Activated CD4-positive, alpha-beta T cell treated with anti-CD3 and anti-CD28 coated beads, Interleukin-2, amount 50 U/mL, for 24 hours (primary cell): ENCODE measurements at regions not wholly inside any gene's neighbourhood (a gene's known extent, or its start where the extent isn't known, plus 50 kb on each side); places are given as distances from the start of the nearest gene placed in this dataset.

Experiments
- DNase-seq, 2 donors: peaks; one replicate each; pipeline ENCODE4 v3.0.0-alpha.2; 2020; ENCODE audit warnings: low read depth in 1 of 2, low spot score in 1 of 2

GRCh38 chr3:159803459-159803858 is 185.2 kb upstream of the IL12A start:
- no peak for DNase-seq

DNA sequence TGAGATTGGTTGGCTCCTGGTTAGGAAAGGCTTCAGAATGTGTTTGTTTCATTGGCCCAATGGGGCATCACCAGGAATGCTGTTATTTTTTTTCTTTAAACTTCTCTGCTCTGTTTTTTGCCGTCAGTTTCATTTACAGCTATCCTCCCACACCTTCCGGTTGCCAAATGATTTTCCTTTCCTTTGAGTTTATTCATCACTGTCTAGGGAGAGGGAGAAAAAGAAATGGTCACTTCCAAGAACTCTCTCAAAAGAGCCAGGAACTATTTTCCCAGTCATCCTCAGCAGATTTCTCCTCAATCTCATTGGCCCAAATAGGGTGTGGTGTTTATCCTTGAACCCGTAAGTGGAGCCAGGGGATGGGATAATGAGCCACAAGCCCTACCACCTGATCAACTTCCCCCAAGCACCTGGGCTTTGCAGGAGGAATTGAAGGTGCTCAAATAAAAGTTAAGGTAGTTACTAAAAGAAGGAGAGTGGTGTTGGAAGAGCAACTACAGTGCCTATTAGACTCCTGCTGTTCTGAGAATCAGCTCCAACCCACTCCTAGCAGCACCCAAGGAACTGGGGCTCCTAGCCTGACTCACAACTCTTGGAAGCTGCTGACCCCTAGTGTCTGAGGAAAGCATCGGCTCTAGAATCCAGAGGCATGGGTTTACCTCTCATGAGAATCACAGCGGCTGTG is 183.8 kb upstream of the IL12A start:
- DNase-seq: peak in 1 of 2 donors; percentile 17

DNA sequence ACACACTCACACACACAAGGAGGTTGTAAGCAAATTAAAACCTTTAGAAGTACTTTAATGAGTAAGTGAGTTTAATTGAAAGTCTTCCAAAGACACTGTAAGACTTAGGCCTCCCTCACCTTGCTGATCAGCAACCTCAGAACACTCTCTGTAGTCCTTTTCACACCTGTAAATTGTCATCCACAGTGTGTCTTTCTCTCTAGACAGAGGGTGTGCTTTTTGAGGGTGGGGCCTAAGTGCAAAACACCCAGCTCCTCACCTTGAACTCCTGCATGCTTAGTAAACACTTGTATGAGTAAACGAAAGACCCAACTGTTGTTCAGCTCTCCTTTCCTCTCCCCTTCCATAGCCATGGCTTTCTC is 183.2 kb upstream of the IL12A start:
- DNase-seq: no peak

- no peak for DNase-seq
These were observed 182.2 kb upstream of the IL12A start for GRCh38 chr3:159806412-159806811.

- no peak for DNase-seq
These were observed 181.2 kb upstream of the IL12A start for GRCh38 chr3:159807137-159808040.

- DNase-seq: no peak
These were observed 174.7 kb upstream of the IL12A start for GRCh38 chr3:159813822-159814531.

- DNase-seq: no peak
These were observed 172.1 kb upstream of the IL12A start for GRCh38 chr3:159816512-159816911.

- no peak for DNase-seq
These were observed 171.5 kb upstream of the IL12A start for GRCh38 chr3:159817126-159817525.

DNA sequence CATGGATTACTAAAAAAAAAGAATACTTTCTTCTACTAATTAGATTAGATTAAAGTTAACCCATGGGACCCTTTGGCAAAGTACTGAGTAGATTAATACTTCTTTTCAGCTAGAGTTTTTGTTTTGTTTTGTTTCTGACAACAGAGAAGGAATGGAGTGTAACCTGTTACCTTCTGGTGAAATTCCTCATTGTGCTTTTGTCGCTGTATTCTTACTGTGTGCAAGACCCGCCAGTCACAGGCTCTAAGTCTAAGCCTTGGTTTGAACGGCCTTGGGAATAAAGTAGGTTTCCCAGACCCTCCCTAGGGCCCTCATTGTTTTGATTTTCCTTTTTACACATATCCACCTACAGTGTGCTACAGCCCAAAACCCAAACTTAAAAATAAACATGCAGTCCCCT is 171.1 kb upstream of the IL12A start:
- DNase-seq: no peak

GRCh38 chr3:159818399-159818798 is 170.2 kb upstream of the IL12A start:
- no peak for DNase-seq

GRCh38 chr3:159818997-159819500 is 169.6 kb upstream of the IL12A start:
- DNase-seq: no peak

DNA sequence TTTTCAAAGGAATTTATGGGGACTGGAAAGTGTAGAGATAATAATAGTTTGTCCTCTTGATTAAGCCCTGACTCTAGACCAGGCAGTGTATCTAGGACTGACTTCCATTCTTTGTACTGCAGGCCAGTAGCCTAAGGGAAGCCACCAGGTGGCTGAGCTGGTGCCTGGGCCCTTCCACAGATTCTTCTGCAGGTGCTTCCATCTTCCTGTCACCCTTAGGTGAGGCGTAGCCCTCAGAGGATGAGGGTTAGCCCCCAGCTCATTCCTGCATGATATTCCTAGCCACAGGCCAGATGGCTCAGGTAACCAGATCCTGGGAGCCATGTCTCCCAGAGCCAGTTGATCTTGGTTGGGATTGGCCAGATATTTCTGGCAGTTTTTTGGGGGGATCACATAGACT is 169.0 kb upstream of the IL12A start:
- no peak for DNase-seq

GRCh38 chr3:159821110-159821509 is 167.5 kb upstream of the IL12A start:
- DNase-seq: no peak

DNA sequence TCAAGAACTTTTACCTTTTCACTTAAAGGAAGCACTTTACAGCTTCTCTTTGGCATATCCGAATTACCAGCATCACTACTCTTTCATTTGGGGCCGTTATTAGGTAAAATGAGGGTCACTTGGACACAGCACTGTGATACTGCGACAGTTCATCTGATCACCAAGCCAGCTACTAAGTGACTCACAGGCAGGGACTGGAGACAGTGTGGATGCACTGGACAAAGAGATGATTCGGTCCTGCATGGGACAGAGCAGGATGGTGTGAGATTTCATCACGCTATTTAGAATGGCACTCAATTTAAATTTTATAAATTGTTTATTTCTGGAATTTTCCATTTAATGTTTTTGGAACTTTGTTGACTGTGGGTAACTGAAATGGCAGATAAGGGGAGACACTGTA is 166.9 kb upstream of the IL12A start:
- no peak for DNase-seq

- DNase-seq: no peak
These were observed 164.9 kb upstream of the IL12A start for GRCh38 chr3:159823780-159824179.

DNA sequence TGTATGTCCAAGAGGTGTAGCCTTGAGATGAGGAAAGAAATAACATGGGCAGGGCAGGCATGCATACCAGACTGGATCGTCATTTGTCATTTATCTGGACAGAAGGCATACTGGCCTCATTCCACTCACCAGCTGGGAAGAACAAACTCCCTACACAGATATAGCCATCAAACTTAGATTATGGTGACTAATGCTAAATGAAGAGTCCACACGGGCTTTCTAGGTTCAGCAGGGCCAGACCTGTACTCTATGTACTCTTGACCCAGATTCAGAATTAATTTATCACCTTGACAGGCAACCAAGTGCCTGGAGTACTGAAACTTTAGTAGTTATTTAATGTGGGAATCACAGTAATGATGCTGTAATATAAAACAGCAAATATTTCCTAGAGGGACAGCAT is 164.3 kb upstream of the IL12A start:
- no peak for DNase-seq

GRCh38 chr3:159825216-159825854 is 163.3 kb upstream of the IL12A start:
- no peak for DNase-seq

DNA sequence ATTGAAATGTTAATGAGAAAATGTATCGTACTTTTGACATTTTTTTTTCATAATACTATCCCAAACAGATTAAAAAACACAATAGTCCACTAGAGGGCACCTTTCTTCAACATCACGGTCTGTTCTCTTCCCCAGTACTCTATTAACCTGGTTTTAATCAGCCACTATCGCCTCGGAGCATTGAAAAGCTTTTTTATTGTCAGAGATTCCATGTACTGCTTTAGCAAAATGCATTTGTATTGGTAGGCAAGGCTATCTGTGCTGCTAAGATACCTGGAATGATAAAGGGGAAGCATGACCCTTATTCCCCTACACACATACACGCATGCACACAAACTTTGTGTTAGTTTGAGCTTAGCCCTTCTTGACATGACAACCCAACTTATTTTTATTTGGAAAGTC is 160.1 kb upstream of the IL12A start:
- no peak for DNase-seq

- no peak for DNase-seq
These were observed 159.6 kb upstream of the IL12A start for GRCh38 chr3:159829056-159829455.

- no peak for DNase-seq
These were observed 159.0 kb upstream of the IL12A start for GRCh38 chr3:159829539-159830227.
